ENCODE measurements at regions not wholly inside any gene's neighbourhood (a gene's known extent, or its start where the extent isn't known, plus 50 kb on each side); places are given as distances from the start of the nearest gene placed in this dataset.

GRCh38 chr3:26515351-26515750 is 107.2 kb upstream of the LRRC3B start:
- TF ChIP-seq CTCF (IDR thresholded peaks at IDR 0.05; ENCODE audit: low read depth, low read length): no peak
- no peak for TF ChIP-seq EZH2phosphoT487 (IDR thresholded peaks at IDR 0.05; ENCODE audit: low read depth)

All from OCI-LY3 (cell line).